Transverse colon (tissue), 4 donors: ENCODE measurements at regions not wholly inside any gene's neighbourhood (a gene's known extent, or its start where the extent isn't known, plus 50 kb on each side); places are given as distances from the start of the nearest gene placed in this dataset.

Experiments used
- CTCF ChIP-seq, 5 experiments: fragments of 200-600 bp in 3 of 5; fragments of 450-650 bp in 2 of 5; sonication (generic) in 3 of 5; IDR thresholded peaks; 1 replicate in 2 of 5; 2 replicates in 3 of 5; pipeline ENCODE4 v1.5.1; 2016 to 2017; ENCODE audit warnings: antibody characterized with exemption in 5 of 5, inconsistent platforms in 3 of 5, mild to moderate bottlenecking in 2 of 5, moderate library complexity in 1 of 5
- POLR2A ChIP-seq: fragments of 450-650 bp; IDR thresholded peaks from one replicate; pipeline ENCODE4 v1.6.1; 2016; ENCODE audit warnings: antibody characterized with exemption, mild to moderate bottlenecking, moderate library complexity
- POLR2AphosphoS5 ChIP-seq, 3 donors: sonication (generic); formaldehyde crosslinking; IDR thresholded peaks; one replicate each; pipeline ENCODE4 v1.6.1; 2016; ENCODE audit warnings: antibody characterized with exemption in 3 of 3

- TF ChIP-seq CTCF (IDR thresholded peaks at IDR 0.05) (no peak), POLR2A (no peak), POLR2AphosphoS5 (IDR thresholded peaks at IDR 0.05) (no peak)
Measured at GRCh38 chr2:16003809-16004208, 63.5 kb downstream of the MYCN start.
